A673 (cell line): ENCODE measurements at regions not wholly inside any gene's neighbourhood (a gene's known extent, or its start where the extent isn't known, plus 50 kb on each side); places are given as distances from the start of the nearest gene placed in this dataset.

Experiments
- BruUV-seq: library from RNA; stranded (reverse); fragments of 400-500 nt; replicated peaks from 2 replicates; lab custom pipeline; 2021; lab: Mats Ljungman, UMichigan
- CTCF ChIA-PET: fragments of 300-600 bp; sonication (Branson Sonifier 250); formaldehyde crosslinking; loops from one replicate; lab custom pipeline; 2022; ENCODE audit warnings: antibody characterized with exemption; lab: Charles Lee
- POLR2A ChIA-PET: fragments of 300-600 bp; sonication (Branson Sonifier 250); formaldehyde crosslinking; loops from one replicate; lab custom pipeline; 2022; ENCODE audit warnings: antibody characterized with exemption; ENCODE audit not compliant: low non-redundant PET; lab: Charles Lee
- DNase-seq: peaks from one replicate; pipeline ENCODE4 v3.0.0-alpha.2; 2015; ENCODE audit warnings: low spot score
- H3K27ac ChIP-seq: fragments of 200-600 bp; sonication (generic); 2 replicates; pipeline ENCODE4 v1.5.1; 2016; ENCODE audit warnings: mixed run types, low read depth, mild to moderate bottlenecking, mixed read lengths, antibody characterized with exemption, low read length; ENCODE audit not compliant: poor library complexity, severe bottlenecking
- H3K27me3 ChIP-seq: fragments of 200-600 bp; sonication (generic); replicated peaks from 2 replicates; pipeline ENCODE4 v1.6.1; 2017; ENCODE audit warnings: mixed run types, low read depth, mild to moderate bottlenecking, mixed read lengths, antibody characterized with exemption, low read length; ENCODE audit not compliant: insufficient read depth, poor library complexity
- H3K36me3 ChIP-seq: fragments of 200-600 bp; sonication (generic); 2 replicates; pipeline ENCODE4 v1.6.1; 2016; ENCODE audit warnings: mixed run types, mild to moderate bottlenecking, mixed read lengths, antibody characterized with exemption, low read length; ENCODE audit not compliant: insufficient read depth, poor library complexity, severe bottlenecking
- H3K4me1 ChIP-seq: fragments of 200-600 bp; sonication (generic); 2 replicates; pipeline ENCODE4 v1.6.1; 2017; ENCODE audit warnings: mixed run types, mild to moderate bottlenecking, mixed read lengths, antibody characterized with exemption, low read length; ENCODE audit not compliant: insufficient read depth, poor library complexity, severe bottlenecking
- H3K4me3 ChIP-seq: fragments of 200-600 bp; sonication (generic); 2 replicates; pipeline ENCODE4 v1.5.1; 2016; ENCODE audit warnings: low read depth, mixed run types, mild to moderate bottlenecking, mixed read lengths, low read length; ENCODE audit not compliant: poor library complexity, severe bottlenecking
- H3K9me3 ChIP-seq: fragments of 200-600 bp; sonication (generic); 2 replicates; pipeline ENCODE4 v1.6.1; 2016; ENCODE audit warnings: mixed run types, low read depth, mild to moderate bottlenecking, mixed read lengths, antibody characterized with exemption, low read length; ENCODE audit not compliant: poor library complexity, severe bottlenecking
- CTCF ChIP-seq: fragments of 300-800, 200-600 bp; sonication (generic); conservative IDR thresholded peaks from 2 replicates; pipeline ENCODE4 v1.5.1; 2017; ENCODE audit warnings: low read depth, mild to moderate bottlenecking, antibody characterized with exemption, low read length, moderate library complexity, mixed read lengths
- EZH2 ChIP-seq: fragments of 200-600 bp; sonication (generic); IDR thresholded peaks from 2 replicates; pipeline ENCODE4 v1.6.1; 2017; ENCODE audit warnings: borderline replicate concordance, low read depth, mild to moderate bottlenecking, mixed read lengths, antibody characterized with exemption, low read length; ENCODE audit not compliant: poor library complexity, severe bottlenecking
- intact Hi-C: fragments of 100-400 bp; cut with micrococcal nuclease; formaldehyde crosslinking; loops from one replicate; pipeline ENCODE4 v1.10.0; 2022; ENCODE audit not compliant: unreplicated experiment

DNA sequence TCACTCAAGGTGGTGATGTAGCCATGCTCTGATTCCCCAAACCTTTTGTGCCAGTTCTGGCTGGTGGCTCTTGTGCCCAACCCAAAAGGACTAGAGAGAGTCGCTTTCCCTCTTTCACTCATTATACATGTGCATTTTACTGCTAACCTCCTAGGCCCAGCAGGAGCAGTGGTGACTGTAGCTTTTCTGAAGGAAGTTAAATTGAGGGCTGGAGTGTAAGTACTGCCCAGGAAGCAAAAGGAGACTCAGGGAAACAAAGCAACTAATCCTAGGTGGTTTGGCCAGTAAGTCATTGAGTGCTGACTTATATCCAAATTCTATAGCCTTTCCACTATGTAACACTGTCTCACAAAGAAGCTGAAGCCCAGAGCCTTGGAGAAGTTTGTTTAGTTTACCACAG is 194.4 kb upstream of the ZNF462 start:
- Histone ChIP-seq H3K36me3 (no peaks in the 10 kb centered on the region), H3K9me3 (no peaks in the 10 kb centered on the region), H3K4me1 (no peaks in the 10 kb centered on the region), H3K27ac (no peak overlapping the region), H3K27me3 (no peaks in the 10 kb centered on the region), H3K4me3 (no peak overlapping the region)
- POLR2A ChIA-PET = no interaction called here
- intact Hi-C loops = no loop called here
- BruUV-seq = no TSS peak
- CTCF ChIA-PET = no interaction called here
- TF ChIP-seq EZH2 = no peak
- no peak for TF ChIP-seq CTCF
- no peak for DNase-seq

DNA sequence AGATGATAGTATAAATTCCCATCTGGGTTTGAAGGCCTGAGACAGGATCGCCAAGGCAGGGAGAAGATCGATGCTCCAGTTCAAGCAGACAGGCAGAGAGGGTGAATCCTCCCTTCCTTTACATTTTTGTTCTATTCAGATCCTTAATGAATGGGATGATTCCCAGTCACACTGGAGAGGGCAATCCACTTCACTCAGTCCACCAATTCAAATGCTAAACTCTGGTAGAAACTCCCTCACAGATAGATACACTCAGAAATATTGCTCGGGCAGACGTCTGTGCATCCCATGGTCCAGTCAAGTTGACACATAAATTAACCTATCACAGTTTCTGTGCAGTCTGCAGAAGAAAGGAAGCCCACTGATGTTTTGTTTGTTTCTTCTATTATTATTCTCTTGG is 193.1 kb upstream of the ZNF462 start:
- CTCF ChIA-PET = no interaction called here
- BruUV-seq = no TSS peak

DNA sequence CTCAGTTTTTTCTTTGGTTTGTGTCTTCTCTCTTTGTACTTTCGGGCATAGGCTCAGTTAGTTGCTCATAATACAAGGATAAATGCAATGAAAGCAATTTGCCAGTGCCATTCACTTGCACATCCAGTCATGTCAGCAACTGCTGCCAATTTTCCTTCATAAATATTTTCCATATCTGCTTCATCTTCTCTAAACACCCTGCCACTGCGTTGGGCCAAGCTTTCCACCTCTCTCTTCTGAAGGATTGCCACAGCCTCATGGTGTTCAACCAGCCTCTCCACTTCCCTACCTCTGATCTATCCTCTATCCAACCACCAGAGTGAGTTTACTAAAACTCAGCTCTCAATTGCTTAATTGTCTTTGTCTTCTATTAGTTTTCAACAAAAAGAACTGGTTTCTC is 192.5 kb upstream of the ZNF462 start:
- Histone ChIP-seq H3K27me3 (no peaks in the 10 kb centered on the region), H3K9me3 (no peaks in the 10 kb centered on the region), H3K4me3 (no peak overlapping the region), H3K36me3 (no peaks in the 10 kb centered on the region), H3K4me1 (no peaks in the 10 kb centered on the region), H3K27ac (no peak overlapping the region)
- no peak for DNase-seq
- TF ChIP-seq EZH2 (no peak), CTCF (no peak)
- ChIA-PET POLR2A (no interaction called here), CTCF (no interaction called here)
- intact Hi-C loops = no loop called here
- BruUV-seq = no TSS peak

More for the DNA sequence above, 193.1 kb upstream of the ZNF462 start:
- Histone ChIP-seq H3K36me3 (no peaks in the 10 kb centered on the region), H3K4me3 (no peak overlapping the region), H3K27me3 (no peaks in the 10 kb centered on the region), H3K9me3 (no peaks in the 10 kb centered on the region), H3K4me1 (no peaks in the 10 kb centered on the region), H3K27ac (no peak overlapping the region)
- intact Hi-C loops = no loop called here
- no peak for TF ChIP-seq EZH2
- TF ChIP-seq CTCF = no peak
- POLR2A ChIA-PET = no interaction called here
- DNase-seq = no peak
